GM12878 (cell line): ENCODE measurements at regions not wholly inside any gene's neighbourhood (a gene's known extent, or its start where the extent isn't known, plus 50 kb on each side); places are given as distances from the start of the nearest gene placed in this dataset.

Source experiments
- EGR1 ChIP-seq, 2 experiments: IDR thresholded peaks; 1 replicate in 1 of 2; 2 replicates in 1 of 2; pipeline ENCODE4 v1.6.1; 2011 to 2012; ENCODE audit warnings: low read depth in 2 of 2, low read length in 2 of 2, borderline replicate concordance in 1 of 2, mild to moderate bottlenecking in 1 of 2, moderate library complexity in 1 of 2
- IRF4 ChIP-seq: IDR thresholded peaks from 2 replicates; pipeline ENCODE4 v1.6.1; 2011; ENCODE audit warnings: low read depth, low read length
- LARP7 ChIP-seq: fragments of 450-650 bp; IDR thresholded peaks from 2 replicates; pipeline ENCODE4 v1.6.1; 2017; ENCODE audit warnings: mild to moderate bottlenecking
- SREBF1 ChIP-seq: IDR thresholded peaks from 2 replicates; pipeline ENCODE4 v1.6.1; 2012; ENCODE audit warnings: mild to moderate bottlenecking, low read length
- TF ChIP-seq, protein P1 (sequence below): fragments of 450-650 bp; IDR thresholded peaks from 2 replicates; pipeline ENCODE4 v1.6.1; 2014; ENCODE audit warnings: mild to moderate bottlenecking
- TF ChIP-seq, protein P2 (sequence below): fragments of 450-650 bp; IDR thresholded peaks from 2 replicates; pipeline ENCODE4 v1.6.1; 2017; ENCODE audit warnings: mild to moderate bottlenecking, moderate library complexity

DNA sequence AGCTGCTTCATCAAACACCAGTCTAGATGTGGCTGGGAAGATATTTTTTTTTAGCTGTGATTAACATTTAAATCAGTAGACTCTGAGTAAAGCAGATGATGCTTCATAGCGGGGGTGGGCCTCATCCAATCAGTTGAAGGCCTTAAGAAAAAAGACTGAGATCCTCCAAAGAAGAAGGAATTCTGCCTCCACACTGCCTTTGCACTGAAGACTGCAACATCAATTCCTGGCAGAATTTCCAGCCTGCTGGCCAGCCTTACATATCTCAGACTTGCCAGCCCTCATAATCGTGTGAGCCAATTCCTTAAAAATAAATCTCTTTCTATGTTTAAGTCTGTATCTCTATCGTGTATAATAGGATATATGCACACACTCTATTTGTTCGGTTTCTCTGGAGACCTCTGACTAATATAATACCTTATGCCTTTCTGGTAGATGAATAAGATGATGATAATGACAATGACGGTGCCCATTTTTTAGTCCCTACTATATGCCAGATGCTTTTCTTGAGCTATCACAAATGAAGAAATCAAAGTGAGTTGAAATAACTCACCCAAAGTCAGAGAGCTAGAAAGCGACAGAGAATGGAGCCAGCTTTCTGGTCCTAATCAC lies 66.1 kb upstream of the SOD3 start (continued):
- TF ChIP-seq LARP7, result no peak
- TF ChIP-seq SREBF1, result no peak
- no peak for TF ChIP-seq EGR1 (IDR thresholded peaks at IDR 0.05; ENCODE audit: borderline replicate concordance in 1 of 2, low read depth in 2 of 2, low read length in 2 of 2)
- TF ChIP-seq, protein P1, sequence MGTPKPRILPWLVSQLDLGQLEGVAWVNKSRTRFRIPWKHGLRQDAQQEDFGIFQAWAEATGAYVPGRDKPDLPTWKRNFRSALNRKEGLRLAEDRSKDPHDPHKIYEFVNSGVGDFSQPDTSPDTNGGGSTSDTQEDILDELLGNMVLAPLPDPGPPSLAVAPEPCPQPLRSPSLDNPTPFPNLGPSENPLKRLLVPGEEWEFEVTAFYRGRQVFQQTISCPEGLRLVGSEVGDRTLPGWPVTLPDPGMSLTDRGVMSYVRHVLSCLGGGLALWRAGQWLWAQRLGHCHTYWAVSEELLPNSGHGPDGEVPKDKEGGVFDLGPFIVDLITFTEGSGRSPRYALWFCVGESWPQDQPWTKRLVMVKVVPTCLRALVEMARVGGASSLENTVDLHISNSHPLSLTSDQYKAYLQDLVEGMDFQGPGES, result no peak
- no peak for TF ChIP-seq IRF4
- TF ChIP-seq, protein P2, sequence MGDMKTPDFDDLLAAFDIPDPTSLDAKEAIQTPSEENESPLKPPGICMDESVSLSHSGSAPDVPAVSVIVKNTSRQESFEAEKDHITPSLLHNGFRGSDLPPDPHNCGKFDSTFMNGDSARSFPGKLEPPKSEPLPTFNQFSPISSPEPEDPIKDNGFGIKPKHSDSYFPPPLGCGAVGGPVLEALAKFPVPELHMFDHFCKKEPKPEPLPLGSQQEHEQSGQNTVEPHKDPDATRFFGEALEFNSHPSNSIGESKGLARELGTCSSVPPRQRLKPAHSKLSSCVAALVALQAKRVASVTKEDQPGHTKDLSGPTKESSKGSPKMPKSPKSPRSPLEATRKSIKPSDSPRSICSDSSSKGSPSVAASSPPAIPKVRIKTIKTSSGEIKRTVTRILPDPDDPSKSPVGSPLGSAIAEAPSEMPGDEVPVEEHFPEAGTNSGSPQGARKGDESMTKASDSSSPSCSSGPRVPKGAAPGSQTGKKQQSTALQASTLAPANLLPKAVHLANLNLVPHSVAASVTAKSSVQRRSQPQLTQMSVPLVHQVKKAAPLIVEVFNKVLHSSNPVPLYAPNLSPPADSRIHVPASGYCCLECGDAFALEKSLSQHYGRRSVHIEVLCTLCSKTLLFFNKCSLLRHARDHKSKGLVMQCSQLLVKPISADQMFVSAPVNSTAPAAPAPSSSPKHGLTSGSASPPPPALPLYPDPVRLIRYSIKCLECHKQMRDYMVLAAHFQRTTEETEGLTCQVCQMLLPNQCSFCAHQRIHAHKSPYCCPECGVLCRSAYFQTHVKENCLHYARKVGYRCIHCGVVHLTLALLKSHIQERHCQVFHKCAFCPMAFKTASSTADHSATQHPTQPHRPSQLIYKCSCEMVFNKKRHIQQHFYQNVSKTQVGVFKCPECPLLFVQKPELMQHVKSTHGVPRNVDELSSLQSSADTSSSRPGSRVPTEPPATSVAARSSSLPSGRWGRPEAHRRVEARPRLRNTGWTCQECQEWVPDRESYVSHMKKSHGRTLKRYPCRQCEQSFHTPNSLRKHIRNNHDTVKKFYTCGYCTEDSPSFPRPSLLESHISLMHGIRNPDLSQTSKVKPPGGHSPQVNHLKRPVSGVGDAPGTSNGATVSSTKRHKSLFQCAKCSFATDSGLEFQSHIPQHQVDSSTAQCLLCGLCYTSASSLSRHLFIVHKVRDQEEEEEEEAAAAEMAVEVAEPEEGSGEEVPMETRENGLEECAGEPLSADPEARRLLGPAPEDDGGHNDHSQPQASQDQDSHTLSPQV, result no peak
